Endothelial cell of umbilical vein (primary cell): ENCODE measurements at regions not wholly inside any gene's neighbourhood (a gene's known extent, or its start where the extent isn't known, plus 50 kb on each side); places are given as distances from the start of the nearest gene placed in this dataset.

ENCODE experiments used
- BruUV-seq: library from RNA; stranded (reverse); fragments of 400-500 nt; replicated peaks from 2 replicates; lab custom pipeline; 2021; lab: Mats Ljungman, UMichigan
- CTCF ChIA-PET: fragments of 300-600, 350-600 bp; sonication (Branson Sonifier 250); formaldehyde crosslinking; loops from one replicate; lab custom pipeline; 2021; ENCODE audit warnings: antibody characterized with exemption, inconsistent platforms; lab: Charles Lee
- POLR2A ChIA-PET: fragments of 300-600, 350-600 bp; sonication (Branson Sonifier 250); formaldehyde crosslinking; loops from one replicate; lab custom pipeline; 2021; ENCODE audit warnings: antibody characterized with exemption, inconsistent platforms; lab: Charles Lee
- DNase-seq: peaks from one replicate; pipeline ENCODE4 v3.0.0-alpha.2; 2011; ENCODE audit warnings: low read depth, low spot score
- FAIRE-seq: peaks from 2 replicates; lab custom pipeline; 2011; peaks lifted over from hg19 to GRCh38; lab: Jason Lieb, UNC
- H2AFZ ChIP-seq: 2 replicates; pipeline ENCODE4 v1.6.0; 2012; ENCODE audit warnings: low read depth, low read length, control low read depth, inconsistent platforms
- H3K27ac ChIP-seq: 2 replicates; pipeline ENCODE4 v1.5.1; 2011; ENCODE audit warnings: low read depth, mild to moderate bottlenecking, control low read depth, low read length, moderate library complexity; ENCODE audit not compliant: insufficient read depth
- H3K27me3 ChIP-seq, 2 experiments: 2 replicates each; pipeline versions ENCODE4 v1.6.0 to v1.6.1; 2011; ENCODE audit warnings: low read length in 2 of 2, mixed read lengths in 1 of 2; ENCODE audit not compliant: control insufficient read depth in 2 of 2, insufficient read depth in 2 of 2
- H3K36me3 ChIP-seq, 2 experiments: 2 replicates in 1 of 2; 3 replicates in 1 of 2; pipeline ENCODE4 v1.5.1; 2011; ENCODE audit warnings: low read length in 2 of 2, mild to moderate bottlenecking in 1 of 2, moderate library complexity in 1 of 2; ENCODE audit not compliant: control insufficient read depth in 2 of 2, insufficient read depth in 2 of 2; ENCODE audit errors: extremely low read depth in 1 of 2
- H3K4me1 ChIP-seq: 3 replicates; pipeline ENCODE4 v1.5.1; 2011; ENCODE audit warnings: mild to moderate bottlenecking, low read length; ENCODE audit not compliant: control insufficient read depth, insufficient read depth; ENCODE audit errors: extremely low read depth
- H3K4me2 ChIP-seq: 2 replicates; pipeline ENCODE4 v1.6.1; 2011; ENCODE audit warnings: low read length, control low read depth, mixed read lengths; ENCODE audit not compliant: insufficient read depth
- H3K4me3 ChIP-seq, 3 experiments: fragments of 200-600 bp in 1 of 3; sonication (generic), shearing (Covaris generic) in 1 of 3; replicated peaks in 1 of 3; 2 replicates each; pipeline ENCODE4 v1.5.1; 2011 to 2016; ENCODE audit warnings: control low read depth in 3 of 3, low read length in 3 of 3, mild to moderate bottlenecking in 2 of 3, inconsistent platforms in 1 of 3, low read depth in 1 of 3, moderate library complexity in 1 of 3; ENCODE audit not compliant: insufficient read depth in 1 of 3
- H3K79me2 ChIP-seq: 2 replicates; pipeline ENCODE4 v1.6.0; 2012; ENCODE audit warnings: low read length, inconsistent platforms; ENCODE audit not compliant: control insufficient read depth, insufficient read depth
- H3K9ac ChIP-seq: replicated peaks from 2 replicates; pipeline ENCODE3; 2011; ENCODE audit warnings: low read length, control low read depth; ENCODE audit not compliant: insufficient read depth; ENCODE audit errors: extremely low read depth
- H3K9me1 ChIP-seq: replicated peaks from 3 replicates; pipeline ENCODE4 v1.6.0; 2011; ENCODE audit warnings: mild to moderate bottlenecking, low read length; ENCODE audit not compliant: control insufficient read depth, insufficient read depth; ENCODE audit errors: extremely low read depth
- H3K9me3 ChIP-seq: replicated peaks from 2 replicates; pipeline ENCODE4 v1.5.1; 2012; ENCODE audit warnings: low read length, inconsistent platforms; ENCODE audit not compliant: control insufficient read depth, insufficient read depth
- H4K20me1 ChIP-seq: replicated peaks from 2 replicates; pipeline ENCODE3; 2011; ENCODE audit warnings: mild to moderate bottlenecking, low read length; ENCODE audit not compliant: control insufficient read depth, insufficient read depth; ENCODE audit errors: extremely low read depth
- EZH2 ChIP-seq: IDR thresholded peaks from 2 replicates; pipeline ENCODE4 v1.6.1; 2012; ENCODE audit warnings: borderline replicate concordance, low read depth, mild to moderate bottlenecking, moderate library complexity, low read length, inconsistent platforms; ENCODE audit not compliant: severe bottlenecking
- FOS ChIP-seq: IDR thresholded peaks from 2 replicates; pipeline ENCODE4 v1.6.1; 2011; ENCODE audit warnings: mild to moderate bottlenecking, low read length, moderate library complexity, borderline replicate concordance; ENCODE audit not compliant: insufficient read depth
- GATA2 ChIP-seq: IDR thresholded peaks from 2 replicates; pipeline ENCODE4 v1.7.0; 2011; ENCODE audit warnings: low read depth, mild to moderate bottlenecking, moderate library complexity, mixed read lengths, low read length; ENCODE audit not compliant: insufficient read length, insufficient read depth
- JUN ChIP-seq: IDR thresholded peaks from 2 replicates; pipeline ENCODE4 v1.6.1; 2011; ENCODE audit warnings: borderline replicate concordance, low read depth; ENCODE audit not compliant: insufficient read length, insufficient read depth
- MYC ChIP-seq: IDR thresholded peaks from one replicate; pipeline ENCODE4 v1.6.1; 2011; ENCODE audit warnings: mild to moderate bottlenecking, low read depth, low read length
- POLR2A ChIP-seq: IDR thresholded peaks from 2 replicates; pipeline ENCODE4 v1.6.1; 2012; ENCODE audit warnings: low read depth, mild to moderate bottlenecking, control low read depth, low read length
- POLR2AphosphoS5 ChIP-seq: IDR thresholded peaks from 2 replicates; pipeline ENCODE4 v1.6.1; 2012; ENCODE audit warnings: low read depth, mild to moderate bottlenecking, control low read depth, low read length, moderate library complexity; ENCODE audit not compliant: insufficient read depth
- dilution Hi-C: fragments of 300-500 bp; cut with MboI; formaldehyde crosslinking; loops from one replicate; pipeline ENCODE4 v1.15.0; 2019; ENCODE audit warnings: low sequenced_read_pairs; ENCODE audit not compliant: extremely low pct_ligation_motif_present
- intact Hi-C: fragments of 100-400 bp; cut with micrococcal nuclease; formaldehyde crosslinking; loops from one replicate; pipeline ENCODE4 v1.10.0; 2022
- TF ChIP-seq, protein P1 (sequence below), 2 donors: IDR thresholded peaks; 1 replicate in 1 of 2; 2 replicates in 1 of 2; pipeline ENCODE4 v1.5.1; 2011; ENCODE audit warnings: low read length in 2 of 2, mild to moderate bottlenecking in 2 of 2, moderate library complexity in 2 of 2, control low read depth in 1 of 2, inconsistent platforms in 1 of 2, low read depth in 1 of 2; ENCODE audit not compliant: insufficient read depth in 1 of 2; ENCODE audit errors: extremely low read depth in 1 of 2
- TF ChIP-seq, protein P2 (sequence below): IDR thresholded peaks from 2 replicates; pipeline ENCODE4 v1.6.1; 2011; ENCODE audit not compliant: insufficient read depth, insufficient read length

DNA sequence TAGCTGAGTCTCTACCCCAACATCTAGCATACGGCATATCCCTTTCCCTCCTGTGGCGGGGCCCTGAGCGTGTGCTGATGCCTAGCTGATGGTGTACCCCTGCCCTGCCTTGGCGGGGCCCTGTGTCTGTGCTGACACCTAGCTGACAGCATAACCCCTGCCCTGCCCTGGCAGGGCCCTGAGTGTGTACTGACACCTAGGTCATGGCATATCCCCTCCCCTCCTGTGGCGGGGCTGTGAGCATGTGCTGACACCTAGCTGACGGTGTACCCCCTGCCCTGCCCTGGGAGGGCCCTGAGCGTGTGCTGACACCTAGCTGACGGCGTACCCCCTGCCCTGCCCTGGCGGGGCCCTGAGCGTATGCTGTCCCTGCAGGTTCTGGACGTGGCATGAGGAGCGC, 414.0 kb upstream of the AMELY start:
- Histone ChIP-seq H3K79me2 (peaks cover 46% of the 10 kb centered on the region), H3K27me3 (no peaks in the 10 kb centered on the region), H3K9me3 (no peaks in the 10 kb centered on the region), H4K20me1 (no peaks in the 10 kb centered on the region), H3K4me2 (no peak overlapping the region), H3K36me3 (peaks cover 0 to 9% of the 10 kb centered on the region in 2 experiments), H3K4me3 (no peak overlapping the region), H3K27ac (no peak overlapping the region), H2AFZ (no peak overlapping the region), H3K9me1 (no peaks in the 10 kb centered on the region), H3K9ac (no peak overlapping the region), H3K4me1 (no peaks in the 10 kb centered on the region)
- dilution Hi-C loops, result no loop called here
- no TSS peak for BruUV-seq
- no peak for FAIRE-seq
- intact Hi-C loops, result no loop called here
- TF ChIP-seq, protein P1, sequence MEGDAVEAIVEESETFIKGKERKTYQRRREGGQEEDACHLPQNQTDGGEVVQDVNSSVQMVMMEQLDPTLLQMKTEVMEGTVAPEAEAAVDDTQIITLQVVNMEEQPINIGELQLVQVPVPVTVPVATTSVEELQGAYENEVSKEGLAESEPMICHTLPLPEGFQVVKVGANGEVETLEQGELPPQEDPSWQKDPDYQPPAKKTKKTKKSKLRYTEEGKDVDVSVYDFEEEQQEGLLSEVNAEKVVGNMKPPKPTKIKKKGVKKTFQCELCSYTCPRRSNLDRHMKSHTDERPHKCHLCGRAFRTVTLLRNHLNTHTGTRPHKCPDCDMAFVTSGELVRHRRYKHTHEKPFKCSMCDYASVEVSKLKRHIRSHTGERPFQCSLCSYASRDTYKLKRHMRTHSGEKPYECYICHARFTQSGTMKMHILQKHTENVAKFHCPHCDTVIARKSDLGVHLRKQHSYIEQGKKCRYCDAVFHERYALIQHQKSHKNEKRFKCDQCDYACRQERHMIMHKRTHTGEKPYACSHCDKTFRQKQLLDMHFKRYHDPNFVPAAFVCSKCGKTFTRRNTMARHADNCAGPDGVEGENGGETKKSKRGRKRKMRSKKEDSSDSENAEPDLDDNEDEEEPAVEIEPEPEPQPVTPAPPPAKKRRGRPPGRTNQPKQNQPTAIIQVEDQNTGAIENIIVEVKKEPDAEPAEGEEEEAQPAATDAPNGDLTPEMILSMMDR (IDR thresholded peaks at IDR 0.05; ENCODE audit: extremely low read depth in 1 of 2, insufficient read depth in 1 of 2, low read depth in 1 of 2, low read length in 2 of 2), result no peak
- no peak for TF ChIP-seq MYC
- no peak for TF ChIP-seq POLR2A
- TF ChIP-seq FOS, result no peak
- no peak for TF ChIP-seq EZH2
- no peak for TF ChIP-seq GATA2
- TF ChIP-seq POLR2AphosphoS5, result no peak
- TF ChIP-seq JUN, result no peak
- TF ChIP-seq, protein P2, sequence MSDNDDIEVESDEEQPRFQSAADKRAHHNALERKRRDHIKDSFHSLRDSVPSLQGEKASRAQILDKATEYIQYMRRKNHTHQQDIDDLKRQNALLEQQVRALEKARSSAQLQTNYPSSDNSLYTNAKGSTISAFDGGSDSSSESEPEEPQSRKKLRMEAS, result no peak
- ChIA-PET CTCF (interaction anchor here (1.4 kb wide), 1 partner anchor 53 kb away, joined by 3 read pairs; no protein-coding TSS in a partner anchor), POLR2A (no interaction called here)
- no peak for DNase-seq
